NB4 (cell line): ENCODE measurements at regions not wholly inside any gene's neighbourhood (a gene's known extent, or its start where the extent isn't known, plus 50 kb on each side); places are given as distances from the start of the nearest gene placed in this dataset.
"Not testable (repeated sequence)": the region's sequence is repeated elsewhere in the genome, so short reads cannot be mapped to it uniquely, and the experiment has no call there.

Source experiments
- DNase-seq: peaks from one replicate; pipeline ENCODE4 v3.0.0; 2010; ENCODE audit warnings: low read depth
- H3K4me3 ChIP-seq: one replicate; pipeline ENCODE4 v1.5.1; 2011; ENCODE audit warnings: mild to moderate bottlenecking, low read depth, low read length, moderate library complexity
- CTCF ChIP-seq: IDR thresholded peaks from one replicate; pipeline ENCODE4 v1.5.1; 2012; ENCODE audit warnings: low read depth, low read length
- MYC ChIP-seq: IDR thresholded peaks from 2 replicates; pipeline ENCODE4 v1.6.1; 2011; ENCODE audit warnings: low read depth, low read length
- POLR2A ChIP-seq: IDR thresholded peaks from 2 replicates; pipeline ENCODE4 v1.6.1; 2011; ENCODE audit warnings: mild to moderate bottlenecking; ENCODE audit not compliant: insufficient read length; ENCODE audit errors: extremely low read depth
- TF ChIP-seq, protein P1 (sequence below): IDR thresholded peaks from 2 replicates; pipeline ENCODE4 v1.6.1; 2011; ENCODE audit warnings: low read depth, low read length

DNA sequence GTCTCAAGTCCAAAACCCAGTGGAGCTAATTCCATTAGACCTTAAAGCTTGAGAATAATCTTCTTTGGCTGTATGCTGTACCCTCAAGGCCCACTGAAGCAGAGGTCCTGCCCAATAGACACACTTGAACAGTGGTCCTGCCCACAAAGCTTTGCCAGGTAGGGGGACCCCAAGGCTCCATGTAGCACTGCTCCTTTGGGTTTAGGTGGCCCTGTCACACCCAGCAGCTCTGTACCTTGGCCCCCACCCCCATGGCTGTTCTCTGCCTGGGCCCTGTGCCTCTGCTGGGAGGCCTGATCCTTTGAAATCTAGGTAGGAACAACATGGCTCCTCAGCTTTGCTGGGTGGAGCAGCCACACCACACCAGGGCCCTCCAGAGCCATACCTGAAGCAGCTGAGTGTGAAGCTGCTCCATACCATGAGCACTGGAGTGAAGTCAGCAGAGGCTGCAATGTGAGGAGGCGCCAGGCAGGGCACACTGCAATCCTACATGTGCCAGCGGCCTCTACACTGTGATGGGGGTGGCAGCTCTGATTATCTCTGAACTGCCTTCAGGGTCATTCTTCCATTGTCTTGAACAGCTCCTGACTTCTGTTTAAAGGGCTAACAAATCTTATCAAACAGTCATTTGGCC lies 188.0 kb upstream of the CCDC54 start:
- DNase-seq: no peak
- no peak overlapping the region for H3K4me3 ChIP-seq
- TF ChIP-seq, protein P1, sequence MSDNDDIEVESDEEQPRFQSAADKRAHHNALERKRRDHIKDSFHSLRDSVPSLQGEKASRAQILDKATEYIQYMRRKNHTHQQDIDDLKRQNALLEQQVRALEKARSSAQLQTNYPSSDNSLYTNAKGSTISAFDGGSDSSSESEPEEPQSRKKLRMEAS: no peak
- TF ChIP-seq POLR2A (no peak), MYC (no peak), CTCF (no peak)

DNA sequence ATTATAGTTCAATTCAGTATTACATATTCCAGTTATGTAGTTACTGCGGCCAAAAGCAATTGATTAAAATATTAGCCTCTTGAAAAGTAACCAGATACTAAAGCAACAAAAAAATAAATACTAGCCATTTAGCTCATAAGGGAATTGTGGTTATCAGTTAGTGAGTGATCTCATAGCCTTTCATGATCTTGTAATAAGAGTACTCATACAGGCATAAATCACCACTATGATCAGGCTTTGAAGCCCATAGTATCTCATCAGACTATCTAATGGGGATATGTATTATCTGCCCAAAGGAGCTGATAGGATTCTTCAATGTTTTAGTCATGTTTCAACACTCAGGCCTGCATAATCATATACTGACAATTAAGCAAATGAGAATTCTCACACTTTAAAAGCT lies 184.1 kb upstream of the CCDC54 start:
- no peak for DNase-seq
- TF ChIP-seq POLR2A (no peak), MYC (no peak)
- no peak overlapping the region for H3K4me3 ChIP-seq

DNA sequence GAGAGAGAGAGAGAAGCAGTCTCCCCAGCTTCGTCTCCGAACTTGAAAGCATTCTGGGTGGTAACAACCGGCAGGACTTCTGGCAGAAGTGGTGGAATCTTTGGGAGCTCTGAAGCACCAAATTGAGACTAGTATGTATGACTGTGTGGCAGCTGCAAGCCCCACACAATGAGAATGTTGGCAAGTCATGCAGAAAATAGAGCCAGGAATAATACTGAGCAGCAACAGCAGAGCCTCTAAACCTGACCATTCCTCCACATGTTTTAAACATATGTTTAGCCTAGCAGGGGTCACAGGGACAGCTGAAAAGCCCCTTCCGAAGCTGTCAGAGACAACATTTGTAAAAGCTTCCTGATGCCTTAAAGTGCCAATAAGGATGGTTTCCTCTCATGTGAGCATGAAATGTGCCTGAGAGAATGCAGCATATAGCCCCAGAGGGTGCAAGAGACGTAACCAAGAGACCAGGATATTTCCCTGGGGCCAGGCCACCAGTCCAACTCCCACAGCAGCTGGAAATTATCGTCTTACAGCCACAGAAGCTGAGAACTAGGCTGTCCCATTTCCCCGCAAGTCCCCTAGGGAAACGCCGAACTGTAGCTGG lies 178.6 kb upstream of the CCDC54 start:
- TF ChIP-seq POLR2A (no peak), MYC (no peak), CTCF (no peak)
- TF ChIP-seq, protein P1: no peak
- no peak for DNase-seq

DNA sequence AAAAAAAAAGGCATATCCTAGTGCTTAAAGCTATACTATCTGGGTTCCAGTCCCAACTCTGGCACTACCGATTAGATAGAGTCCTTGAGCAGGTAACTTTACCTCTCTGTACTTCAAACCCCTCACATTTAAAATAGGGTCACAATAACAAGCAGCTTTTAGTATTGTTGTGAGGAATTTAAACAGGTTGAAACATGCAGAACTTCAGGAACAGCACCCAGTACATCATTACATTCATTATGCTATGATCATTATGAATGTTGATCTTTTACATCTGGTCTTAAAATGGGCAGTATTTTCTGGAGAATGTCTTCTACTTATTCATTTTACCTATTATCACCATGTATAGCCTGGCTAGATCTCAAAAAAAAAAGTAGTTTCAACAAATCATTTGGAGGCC lies 176.1 kb upstream of the CCDC54 start:
- TF ChIP-seq POLR2A: no peak
- no peak overlapping the region for H3K4me3 ChIP-seq
- no peak for DNase-seq

More for the DNA sequence above, 178.6 kb upstream of the CCDC54 start:
- H3K4me3 ChIP-seq: no peak overlapping the region

DNA sequence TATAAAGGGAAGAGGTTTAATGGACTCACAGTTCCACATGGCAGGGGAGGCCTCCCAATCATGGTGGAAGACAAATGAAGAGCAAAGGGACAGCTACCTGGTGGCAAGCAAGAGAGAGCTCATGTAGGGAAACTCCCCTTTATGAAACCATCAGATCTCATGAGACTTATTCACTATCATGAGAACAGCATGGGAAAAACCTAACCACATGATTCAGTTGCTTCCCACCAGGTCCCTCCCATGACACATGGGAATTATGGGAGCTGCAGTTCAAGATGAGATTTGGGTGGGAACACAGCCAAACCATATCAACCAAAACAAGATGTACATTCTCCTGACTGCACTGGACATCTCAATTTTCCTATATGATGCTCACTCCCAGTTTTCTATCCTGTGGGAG lies 174.4 kb upstream of the CCDC54 start:
- H3K4me3 ChIP-seq, DNase-seq: not testable (repeated sequence)

GRCh38 chr3:107204121-107204520 lies 173.1 kb upstream of the CCDC54 start:
- no peak for DNase-seq
- no peak overlapping the region for H3K4me3 ChIP-seq
- TF ChIP-seq MYC (no peak), POLR2A (no peak), CTCF (no peak)
- TF ChIP-seq, protein P1: no peak

GRCh38 chr3:107205358-107205757 lies 171.9 kb upstream of the CCDC54 start:
- DNase-seq: no peak
- no peak overlapping the region for H3K4me3 ChIP-seq
- TF ChIP-seq POLR2A: no peak
- TF ChIP-seq MYC: no peak
- TF ChIP-seq, protein P1: no peak
- TF ChIP-seq CTCF: no peak
